GM12878 (cell line): ENCODE measurements at regions not wholly inside any gene's neighbourhood (a gene's known extent, or its start where the extent isn't known, plus 50 kb on each side); places are given as distances from the start of the nearest gene placed in this dataset.

Experiments
- ATAC-seq: fragments of 200-7000 bp; cut with Tn5 transposase; 3 replicates; pipeline ENCODE4 v1.9.1; 2020; ENCODE audit warnings: mild to moderate bottlenecking, moderate library complexity
- BruUV-seq: library from RNA; stranded (reverse); fragments of 400-500 nt; replicated peaks from 2 replicates; lab custom pipeline; 2021; lab: Mats Ljungman, UMichigan
- CTCF ChIA-PET: fragments of 300-600 bp; sonication (Branson Sonifier 250); formaldehyde crosslinking; extraction: SDS; loops from one replicate; lab custom pipeline; 2021; ENCODE audit warnings: inconsistent platforms; lab: Yijun Ruan, JAX
- POLR2A ChIA-PET: fragments of 350-600 bp; formaldehyde crosslinking; extraction: SDS; loops from one replicate; lab custom pipeline; 2021; ENCODE audit warnings: inconsistent platforms; lab: Charles Lee
- RAD21 ChIA-PET: fragments of 300-600 bp; sonication (Branson Sonifier 250); formaldehyde crosslinking; loops from one replicate; lab custom pipeline; 2023; ENCODE audit warnings: antibody characterized with exemption; ENCODE audit not compliant: unreplicated experiment; lab: Charles Lee
- SMC1A ChIA-PET: fragments of 300-600 bp; sonication (Branson Sonifier 250); formaldehyde crosslinking; loops from one replicate; lab custom pipeline; 2023; ENCODE audit not compliant: unreplicated experiment, uncharacterized antibody; lab: Charles Lee
- DNase-seq: peaks from one replicate; pipeline ENCODE4 v3.0.0-alpha.2; 2011; ENCODE audit warnings: low read depth, low spot score
- FAIRE-seq: peaks from 3 replicates; lab custom pipeline; 2011; peaks lifted over from hg19 to GRCh38; lab: Jason Lieb, UNC
- H2AFZ ChIP-seq: 2 replicates; pipeline ENCODE4 v1.6.0; 2011; ENCODE audit warnings: low read depth, low read length, control low read depth; ENCODE audit not compliant: control insufficient read depth
- H3K27ac ChIP-seq: 2 replicates; pipeline ENCODE4 v1.5.1; 2011; ENCODE audit warnings: control low read depth; ENCODE audit not compliant: control insufficient read depth, insufficient read depth
- H3K27me3 ChIP-seq, 2 experiments: replicated peaks in 1 of 2; 2 replicates each; pipeline versions ENCODE4 v1.6.0 to v1.6.1; 2011; ENCODE audit warnings: low read length in 1 of 2; ENCODE audit not compliant: control insufficient read depth in 2 of 2, insufficient read depth in 2 of 2
- H3K36me3 ChIP-seq, 2 experiments: 2 replicates each; pipeline ENCODE4 v1.5.1; 2011; ENCODE audit warnings: low read length in 1 of 2; ENCODE audit not compliant: control insufficient read depth in 2 of 2, insufficient read depth in 2 of 2
- H3K4me1 ChIP-seq: 2 replicates; pipeline ENCODE4 v1.6.1; 2011; ENCODE audit warnings: mild to moderate bottlenecking, low read length, moderate library complexity, mixed read lengths; ENCODE audit not compliant: control insufficient read depth, insufficient read depth
- H3K4me2 ChIP-seq: 2 replicates; pipeline ENCODE4 v1.6.0; 2011; ENCODE audit warnings: control low read depth; ENCODE audit not compliant: control insufficient read depth, insufficient read depth
- H3K4me3 ChIP-seq: fragments of 200-600 bp; sonication (generic); 2 replicates; pipeline ENCODE4 v1.5.1; 2016
- H3K79me2 ChIP-seq: 2 replicates; pipeline ENCODE4 v1.6.0; 2011; ENCODE audit warnings: low read length; ENCODE audit not compliant: control insufficient read depth, insufficient read depth
- H3K9ac ChIP-seq: 2 replicates; pipeline ENCODE4 v1.8.0; 2011; ENCODE audit warnings: low read length, control low read depth, mixed read lengths; ENCODE audit not compliant: control insufficient read depth, insufficient read depth
- H3K9me3 ChIP-seq: replicated peaks from 3 replicates; pipeline ENCODE4 v1.5.1; 2011; ENCODE audit warnings: mild to moderate bottlenecking, low read length; ENCODE audit not compliant: control insufficient read depth, insufficient read depth
- H4K20me1 ChIP-seq: 2 replicates; pipeline ENCODE4 v1.6.0; 2011; ENCODE audit not compliant: control insufficient read depth, insufficient read depth
- ATF7 ChIP-seq: fragments of 450-650 bp; IDR thresholded peaks from 2 replicates; pipeline ENCODE4 v1.6.1; 2016; ENCODE audit warnings: low read depth, mild to moderate bottlenecking
- CHD2 ChIP-seq: IDR thresholded peaks from 2 replicates; pipeline ENCODE4 v1.6.1; 2011; ENCODE audit warnings: low read depth, low read length, improper control_type of control experiment, borderline replicate concordance
- CREM ChIP-seq: IDR thresholded peaks from 2 replicates; pipeline ENCODE4 v1.6.1; 2014; ENCODE audit warnings: antibody characterized with exemption, low read depth
- DPF2 ChIP-seq: fragments of 450-650 bp; IDR thresholded peaks from 2 replicates; pipeline ENCODE4 v1.6.1; 2017; ENCODE audit warnings: mild to moderate bottlenecking
- MXI1 ChIP-seq: fragments of 150-350 bp; IDR thresholded peaks from 2 replicates; pipeline ENCODE4 v1.6.1; 2011; ENCODE audit warnings: low read depth, mild to moderate bottlenecking, inconsistent platforms, low read length, improper control_type of control experiment
- NKRF ChIP-seq: fragments of 450-650 bp; conservative IDR thresholded peaks from 2 replicates; pipeline ENCODE4 v1.6.1; 2017; ENCODE audit warnings: mild to moderate bottlenecking, moderate library complexity
- NR2F1 ChIP-seq: fragments of 450-650 bp; conservative IDR thresholded peaks from 2 replicates; pipeline ENCODE4 v1.6.1; 2017; ENCODE audit warnings: mild to moderate bottlenecking
- RAD21 ChIP-seq: IDR thresholded peaks from 2 replicates; pipeline ENCODE4 v1.6.1; 2011; ENCODE audit warnings: mild to moderate bottlenecking, low read depth, low read length, moderate library complexity; ENCODE audit not compliant: insufficient read depth
- SMARCA5 ChIP-seq: fragments of 450-650 bp; IDR thresholded peaks from 2 replicates; pipeline ENCODE4 v1.6.1; 2017; ENCODE audit warnings: mild to moderate bottlenecking
- YBX1 ChIP-seq: fragments of 450-650 bp; IDR thresholded peaks from 2 replicates; pipeline ENCODE4 v1.6.1; 2016; ENCODE audit warnings: antibody characterized with exemption
- ZNF622 ChIP-seq: fragments of 450-650 bp; IDR thresholded peaks from 2 replicates; pipeline ENCODE4 v1.6.1; 2017; ENCODE audit warnings: mild to moderate bottlenecking, inconsistent platforms
- WGBS: methylation state at CpG from one replicate; pipeline ENCODE4 v1.1.6; 2016; ENCODE audit warnings: low lambda C conversion rate; ENCODE audit not compliant: insufficient replicate concordance, insufficient coverage; ENCODE audit errors: missing lambda C conversion rate; 5-methylcytosine and 5-hydroxymethylcytosine counted together
- in situ Hi-C: fragments of 300-500 bp; cut with MboI; formaldehyde crosslinking; loops from 9 replicates; pipeline ENCODE4 v1.14.3; 2018; ENCODE audit warnings: mixed read lengths
- intact Hi-C: fragments of 100-400 bp; cut with micrococcal nuclease; formaldehyde crosslinking; loops from one replicate; pipeline ENCODE4 v1.14.2; 2022; ENCODE audit not compliant: unreplicated experiment
- TF ChIP-seq, protein P1 (sequence below): fragments of 450-650 bp; IDR thresholded peaks from 2 replicates; pipeline ENCODE4 v1.6.1; 2017; ENCODE audit warnings: mild to moderate bottlenecking, moderate library complexity
- TF ChIP-seq, protein P2 (sequence below): IDR thresholded peaks from 2 replicates; pipeline ENCODE4 v1.6.1; 2011; ENCODE audit warnings: low read depth, mild to moderate bottlenecking, low read length, moderate library complexity, borderline replicate concordance; ENCODE audit errors: extremely low read depth
- TF ChIP-seq, protein P3 (sequence below), 3 experiments: IDR thresholded peaks in 2 of 3; conservative IDR thresholded peaks in 1 of 3; 2 replicates each; pipeline ENCODE4 v1.5.1; 2011; ENCODE audit warnings: low read depth in 3 of 3, low read length in 3 of 3, mild to moderate bottlenecking in 3 of 3, control low read depth in 2 of 3, moderate library complexity in 2 of 3, inconsistent platforms in 1 of 3, mixed read lengths in 1 of 3; ENCODE audit not compliant: control insufficient read depth in 2 of 3, insufficient read depth in 1 of 3; ENCODE audit errors: extremely low read depth in 1 of 3

DNA sequence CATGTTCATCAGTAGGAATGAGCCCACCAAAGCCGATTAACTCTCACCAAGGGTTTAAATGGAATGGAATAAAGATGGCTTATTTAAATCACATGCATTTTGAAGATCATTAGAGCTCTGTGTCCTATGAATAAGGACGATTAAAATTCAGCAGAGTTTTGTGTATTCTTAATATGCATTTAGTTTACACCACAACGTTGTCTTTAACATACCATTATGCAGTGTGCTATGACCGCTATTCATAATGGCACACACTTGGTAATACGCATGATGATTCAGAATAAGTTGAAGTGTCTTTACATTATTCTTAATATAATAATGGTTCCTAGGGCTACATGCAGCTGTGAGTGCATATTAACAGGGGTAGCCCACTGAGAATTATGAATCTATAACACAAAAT lies 190.7 kb downstream of the PTBP2 start:
- Histone ChIP-seq H3K9ac (no peak overlapping the region), H3K4me3 (no peak overlapping the region), H3K27me3 (no peaks in the 10 kb centered on the region), H3K36me3 (no peaks in the 10 kb centered on the region), H3K4me1 (no peaks in the 10 kb centered on the region), H2AFZ (no peak overlapping the region), H3K4me2 (no peak overlapping the region), H3K27ac (no peak overlapping the region), H3K9me3 (no peaks in the 10 kb centered on the region), H3K79me2 (no peaks in the 10 kb centered on the region), H4K20me1 (no peaks in the 10 kb centered on the region)
- CTCF ChIA-PET = interaction anchor here (1.1 kb wide), 1 partner anchor 38 kb away, joined by 4 read pairs; no protein-coding TSS in a partner anchor
- SMC1A ChIA-PET = interaction anchor here (0.7 kb wide), 1 partner anchor 14 kb away, joined by 3 read pairs; no protein-coding TSS in a partner anchor
- intact Hi-C loops = no loop called here
- FAIRE-seq (no peak), DNase-seq (no peak), ATAC-seq (no peak)
- RAD21 ChIA-PET = no interaction called here
- TF ChIP-seq CHD2 (no peak), ATF7 (no peak), SMARCA5 (no peak), YBX1 (no peak), RAD21 (no peak), CREM (no peak), DPF2 (no peak), ZNF622 (no peak), NKRF (no peak), NR2F1 (no peak), MXI1 (no peak)
- TF ChIP-seq, protein P1, sequence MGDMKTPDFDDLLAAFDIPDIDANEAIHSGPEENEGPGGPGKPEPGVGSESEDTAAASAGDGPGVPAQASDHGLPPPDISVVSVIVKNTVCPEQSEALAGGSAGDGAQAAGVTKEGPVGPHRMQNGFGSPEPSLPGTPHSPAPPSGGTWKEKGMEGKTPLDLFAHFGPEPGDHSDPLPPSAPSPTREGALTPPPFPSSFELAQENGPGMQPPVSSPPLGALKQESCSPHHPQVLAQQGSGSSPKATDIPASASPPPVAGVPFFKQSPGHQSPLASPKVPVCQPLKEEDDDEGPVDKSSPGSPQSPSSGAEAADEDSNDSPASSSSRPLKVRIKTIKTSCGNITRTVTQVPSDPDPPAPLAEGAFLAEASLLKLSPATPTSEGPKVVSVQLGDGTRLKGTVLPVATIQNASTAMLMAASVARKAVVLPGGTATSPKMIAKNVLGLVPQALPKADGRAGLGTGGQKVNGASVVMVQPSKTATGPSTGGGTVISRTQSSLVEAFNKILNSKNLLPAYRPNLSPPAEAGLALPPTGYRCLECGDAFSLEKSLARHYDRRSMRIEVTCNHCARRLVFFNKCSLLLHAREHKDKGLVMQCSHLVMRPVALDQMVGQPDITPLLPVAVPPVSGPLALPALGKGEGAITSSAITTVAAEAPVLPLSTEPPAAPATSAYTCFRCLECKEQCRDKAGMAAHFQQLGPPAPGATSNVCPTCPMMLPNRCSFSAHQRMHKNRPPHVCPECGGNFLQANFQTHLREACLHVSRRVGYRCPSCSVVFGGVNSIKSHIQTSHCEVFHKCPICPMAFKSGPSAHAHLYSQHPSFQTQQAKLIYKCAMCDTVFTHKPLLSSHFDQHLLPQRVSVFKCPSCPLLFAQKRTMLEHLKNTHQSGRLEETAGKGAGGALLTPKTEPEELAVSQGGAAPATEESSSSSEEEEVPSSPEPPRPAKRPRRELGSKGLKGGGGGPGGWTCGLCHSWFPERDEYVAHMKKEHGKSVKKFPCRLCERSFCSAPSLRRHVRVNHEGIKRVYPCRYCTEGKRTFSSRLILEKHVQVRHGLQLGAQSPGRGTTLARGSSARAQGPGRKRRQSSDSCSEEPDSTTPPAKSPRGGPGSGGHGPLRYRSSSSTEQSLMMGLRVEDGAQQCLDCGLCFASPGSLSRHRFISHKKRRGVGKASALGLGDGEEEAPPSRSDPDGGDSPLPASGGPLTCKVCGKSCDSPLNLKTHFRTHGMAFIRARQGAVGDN = no peak
- TF ChIP-seq, protein P2, sequence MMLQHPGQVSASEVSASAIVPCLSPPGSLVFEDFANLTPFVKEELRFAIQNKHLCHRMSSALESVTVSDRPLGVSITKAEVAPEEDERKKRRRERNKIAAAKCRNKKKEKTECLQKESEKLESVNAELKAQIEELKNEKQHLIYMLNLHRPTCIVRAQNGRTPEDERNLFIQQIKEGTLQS = no peak
- TF ChIP-seq, protein P3, sequence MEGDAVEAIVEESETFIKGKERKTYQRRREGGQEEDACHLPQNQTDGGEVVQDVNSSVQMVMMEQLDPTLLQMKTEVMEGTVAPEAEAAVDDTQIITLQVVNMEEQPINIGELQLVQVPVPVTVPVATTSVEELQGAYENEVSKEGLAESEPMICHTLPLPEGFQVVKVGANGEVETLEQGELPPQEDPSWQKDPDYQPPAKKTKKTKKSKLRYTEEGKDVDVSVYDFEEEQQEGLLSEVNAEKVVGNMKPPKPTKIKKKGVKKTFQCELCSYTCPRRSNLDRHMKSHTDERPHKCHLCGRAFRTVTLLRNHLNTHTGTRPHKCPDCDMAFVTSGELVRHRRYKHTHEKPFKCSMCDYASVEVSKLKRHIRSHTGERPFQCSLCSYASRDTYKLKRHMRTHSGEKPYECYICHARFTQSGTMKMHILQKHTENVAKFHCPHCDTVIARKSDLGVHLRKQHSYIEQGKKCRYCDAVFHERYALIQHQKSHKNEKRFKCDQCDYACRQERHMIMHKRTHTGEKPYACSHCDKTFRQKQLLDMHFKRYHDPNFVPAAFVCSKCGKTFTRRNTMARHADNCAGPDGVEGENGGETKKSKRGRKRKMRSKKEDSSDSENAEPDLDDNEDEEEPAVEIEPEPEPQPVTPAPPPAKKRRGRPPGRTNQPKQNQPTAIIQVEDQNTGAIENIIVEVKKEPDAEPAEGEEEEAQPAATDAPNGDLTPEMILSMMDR (IDR thresholded peaks at IDR 0.05 in 2 of 3, conservative IDR thresholded peaks at IDR 0.05 in 1 of 3; ENCODE audit: control insufficient read depth in 2 of 3, extremely low read depth in 1 of 3, insufficient read depth in 1 of 3, low read depth in 3 of 3, low read length in 3 of 3) = no peak
- WGBS = 30% methylated on average over 5 of the region's 5 CpGs
- in situ Hi-C loops = no loop called here
- POLR2A ChIA-PET = no interaction called here
- BruUV-seq = no TSS peak
